ENCODE measurements at regions not wholly inside any gene's neighbourhood (a gene's known extent, or its start where the extent isn't known, plus 50 kb on each side); places are given as distances from the start of the nearest gene placed in this dataset.

- ATAC-seq, result no peak
- Histone ChIP-seq H3K27ac (no peak overlapping the region), H3K9me3 (no peaks in the 10 kb centered on the region), H3K27me3 (no peaks in the 10 kb centered on the region), H3K4me3 (no peak overlapping the region), H3K36me3 (no peaks in the 10 kb centered on the region), H3K4me1 (no peaks in the 10 kb centered on the region)
- no peak for TF ChIP-seq CTCF (IDR thresholded peaks at IDR 0.05)
- no peak for FAIRE-seq
- no peak for DNase-seq
- 65 to 87% methylated on average over 2 of the region's 2 CpGs for WGBS, 2 donors
- intact Hi-C loops (cut with DNase I), result no loop called here
Measured at GRCh38 chr6:67131827-67132226, 1424.8 kb upstream of the EYS start.

- Histone ChIP-seq H3K4me1 (no peaks in the 10 kb centered on the region), H3K9me3 (no peaks in the 10 kb centered on the region), H3K27ac (no peak overlapping the region), H3K27me3 (no peaks in the 10 kb centered on the region), H3K36me3 (no peaks in the 10 kb centered on the region), H3K4me3 (no peak overlapping the region)
- no peak for DNase-seq
- ATAC-seq, result no peak
- intact Hi-C loops (cut with DNase I), result no loop called here
- WGBS, 2 donors, result 33 to 41% methylated on average over 4 of the region's 4 CpGs
- no peak for TF ChIP-seq CTCF (IDR thresholded peaks at IDR 0.05)
- FAIRE-seq, result no peak
Measured at GRCh38 chr6:67129780-67130179, 1422.8 kb upstream of the EYS start.

- DNase-seq (no peak), ATAC-seq (no peak), FAIRE-seq (no peak)
- no peaks in the 10 kb centered on the region for H3K36me3 ChIP-seq
- no peaks in the 10 kb centered on the region for H3K9me3 ChIP-seq
- intact Hi-C loops (cut with DNase I), result no loop called here
- H3K27ac ChIP-seq, result no peak overlapping the region
- 9 to 22% methylated on average over 1 of the region's 1 CpG for WGBS, 2 donors
- no peaks in the 10 kb centered on the region for H3K4me1 ChIP-seq
- no peak overlapping the region for H3K4me3 ChIP-seq
- no peak for TF ChIP-seq CTCF (IDR thresholded peaks at IDR 0.05)
- H3K27me3 ChIP-seq, result no peaks in the 10 kb centered on the region
Measured at GRCh38 chr6:67127041-67127440, 1420.0 kb upstream of the EYS start.

- 67 to 83% methylated on average over 3 of the region's 3 CpGs for WGBS, 2 donors
- FAIRE-seq (no peak), DNase-seq (no peak), ATAC-seq (no peak)
- no peaks in the 10 kb centered on the region for H3K9me3 ChIP-seq
- H3K27ac ChIP-seq, result no peak overlapping the region
- intact Hi-C loops (cut with DNase I), result no loop called here
- no peaks in the 10 kb centered on the region for H3K4me1 ChIP-seq
- no peaks in the 10 kb centered on the region for H3K36me3 ChIP-seq
- H3K27me3 ChIP-seq, result no peaks in the 10 kb centered on the region
- no peak overlapping the region for H3K4me3 ChIP-seq
- TF ChIP-seq CTCF (IDR thresholded peaks at IDR 0.05), result no peak
Measured at GRCh38 chr6:67121115-67121514, 1414.1 kb upstream of the EYS start.

GRCh38 chr6:67112120-67112519 lies 1405.1 kb upstream of the EYS start:
- intact Hi-C loops (cut with DNase I), result no loop called here
- Histone ChIP-seq H3K9me3 (no peaks in the 10 kb centered on the region), H3K36me3 (no peaks in the 10 kb centered on the region), H3K27me3 (no peaks in the 10 kb centered on the region), H3K4me1 (no peaks in the 10 kb centered on the region), H3K4me3 (no peak overlapping the region), H3K27ac (no peak overlapping the region)
- FAIRE-seq, result no peak
- ATAC-seq, result no peak
- 21 to 25% methylated on average over 5 of the region's 5 CpGs for WGBS, 2 donors
- TF ChIP-seq CTCF (IDR thresholded peaks at IDR 0.05), result no peak
- no peak for DNase-seq

All from pancreas (tissue), 10 donors.